T-cell (primary cell): ENCODE measurements at regions not wholly inside any gene's neighbourhood (a gene's known extent, or its start where the extent isn't known, plus 50 kb on each side); places are given as distances from the start of the nearest gene placed in this dataset.

Experiments used
- ATAC-seq, 4 experiments: fragments of 200-7000 bp in 3 of 4; fragments of 150-1000 bp in 1 of 4; cut with Tn5 transposase; replicated peaks in 1 of 4; 1 replicate in 3 of 4; 2 replicates in 1 of 4; pipeline ENCODE4 v1.10.0; 2021; ENCODE audit warnings: moderate library complexity in 3 of 4, mild to moderate bottlenecking in 2 of 4, moderate number of reproducible peaks in 1 of 4
- CTCF ChIA-PET, 2 donors: fragments of 300-600 bp; sonication (Branson Sonifier 250); formaldehyde crosslinking; loops; one replicate each; lab custom pipeline; 2022; ENCODE audit warnings: antibody characterized with exemption in 2 of 2; lab: Charles Lee
- POLR2A ChIA-PET, 2 donors: fragments of 300-600 bp; sonication (Branson Sonifier 250); formaldehyde crosslinking; loops; one replicate each; lab custom pipeline; 2022; ENCODE audit warnings: antibody characterized with exemption in 2 of 2; lab: Charles Lee
- DNase-seq, 35 experiments: peaks; one replicate each; pipeline versions ENCODE4 v3.0.0 to v3.0.0-alpha.2; 2013 to 2023
- H3K27ac ChIP-seq: one replicate; pipeline ENCODE4 v1.5.1; 2013; ENCODE audit warnings: low read length
- H3K27me3 ChIP-seq, 2 experiments: replicated peaks in 1 of 2; 1 replicate in 1 of 2; 2 replicates in 1 of 2; pipeline versions ENCODE4 v1.6.1 to v1.7.0; 2013; ENCODE audit warnings: low read length in 1 of 2, mixed read lengths in 1 of 2; ENCODE audit not compliant: control insufficient read depth in 2 of 2, insufficient read depth in 2 of 2; ENCODE audit errors: extremely low read depth in 1 of 2
- H3K36me3 ChIP-seq, 2 donors: 1 replicate in 1 of 2; 2 replicates in 1 of 2; pipeline versions ENCODE4 v1.6.1 to v1.7.0; 2013; ENCODE audit warnings: low read length in 1 of 2; ENCODE audit not compliant: control insufficient read depth in 2 of 2, insufficient read depth in 1 of 2; ENCODE audit errors: extremely low read depth in 1 of 2
- H3K4me1 ChIP-seq, 2 experiments: 1 replicate in 1 of 2; 2 replicates in 1 of 2; pipeline versions ENCODE4 v1.6.1 to v1.7.0; 2013; ENCODE audit warnings: low read length in 2 of 2, mixed read lengths in 1 of 2; ENCODE audit not compliant: insufficient read depth in 2 of 2, control insufficient read depth in 1 of 2; ENCODE audit errors: extremely low read depth in 1 of 2
- H3K4me3 ChIP-seq, 2 donors: 1 replicate in 1 of 2; 2 replicates in 1 of 2; pipeline versions ENCODE4 v1.5.1 to v1.7.0; 2013; ENCODE audit warnings: mild to moderate bottlenecking in 2 of 2, low read length in 1 of 2, moderate library complexity in 1 of 2; ENCODE audit not compliant: control insufficient read depth in 1 of 2; ENCODE audit errors: extremely low read depth in 1 of 2
- H3K9me3 ChIP-seq: 2 replicates; pipeline ENCODE4 v1.7.0; 2013
- H3K27ac Mint-ChIP-seq, 2 donors: one replicate each; pipeline ENCODE4 v1.8.0; 2020 to 2021; ENCODE audit warnings: mild to moderate bottlenecking in 2 of 2, mixed read lengths in 2 of 2
- H3K27me3 Mint-ChIP-seq, 2 donors: one replicate each; pipeline ENCODE4 v1.8.0; 2021 to 2022; ENCODE audit warnings: mixed read lengths in 2 of 2
- H3K36me3 Mint-ChIP-seq: one replicate; pipeline ENCODE4 v1.8.0; 2021; ENCODE audit warnings: mixed read lengths
- H3K4me1 Mint-ChIP-seq, 3 donors: one replicate each; pipeline ENCODE4 v1.8.0; 2020 to 2022; ENCODE audit warnings: mixed read lengths in 3 of 3, mild to moderate bottlenecking in 1 of 3
- H3K4me3 Mint-ChIP-seq, 3 donors: one replicate each; pipeline ENCODE4 v1.8.0; 2020 to 2022; ENCODE audit warnings: mild to moderate bottlenecking in 3 of 3, mixed read lengths in 3 of 3, moderate library complexity in 3 of 3
- H3K9me3 Mint-ChIP-seq, 3 donors: one replicate each; pipeline ENCODE4 v1.8.0; 2020 to 2022; ENCODE audit warnings: mixed read lengths in 3 of 3
- WGBS: methylation state at CpG from one replicate; pipeline ENCODE4 v1.1.5; 2013; ENCODE audit warnings: missing lambda C conversion rate; ENCODE audit not compliant: insufficient coverage; 5-methylcytosine and 5-hydroxymethylcytosine counted together

- WGBS: 83% methylated on average over 8 of the region's 8 CpGs
- no peak overlapping the region for H3K27ac Mint-ChIP-seq
- peaks cover 0 to 14% (median 0%) of the 10 kb centered on the region in 3 donors for H3K4me1 Mint-ChIP-seq
Measured at GRCh38 chr9:89756891-89757537, 152.2 kb downstream of the GADD45G start.

GRCh38 chr9:89757776-89758528 is 153.1 kb downstream of the GADD45G start:
- ChIA-PET POLR2A (no interaction called here), CTCF (no interaction called here)
- ATAC-seq (no peak), DNase-seq (no peak)
- Mint-ChIP-seq H3K27ac (no peak overlapping the region), H3K9me3 (no peaks in the 10 kb centered on the region), H3K4me3 (no peak overlapping the region), H3K36me3 (no peaks in the 10 kb centered on the region), H3K27me3 (no peaks in the 10 kb centered on the region), H3K4me1 (peaks cover 0 to 14% (median 0%) of the 10 kb centered on the region in 3 donors)
- no peak overlapping the region for H3K27ac ChIP-seq
- no peak overlapping the region for H3K4me3 ChIP-seq
- no peaks in the 10 kb centered on the region for H3K27me3 ChIP-seq
- peaks cover 0 to 3% of the 10 kb centered on the region in 2 experiments for H3K4me1 ChIP-seq
- H3K36me3 ChIP-seq: no peaks in the 10 kb centered on the region
- H3K9me3 ChIP-seq: no peaks in the 10 kb centered on the region
- 81% methylated on average over 3 of the region's 12 CpGs for WGBS

More at GRCh38 chr9:89756891-89757537, 152.2 kb downstream of the GADD45G start:
- H3K4me1 ChIP-seq: peaks cover 0 to 3% of the 10 kb centered on the region in 2 experiments
- no peaks in the 10 kb centered on the region for H3K27me3 Mint-ChIP-seq
- no peak for DNase-seq
- no peak overlapping the region for H3K27ac ChIP-seq
- ChIA-PET CTCF (interaction anchor here in 1 of 2 donors (0.5 kb wide), 1 partner anchor 1167 kb away, joined by 3 read pairs; no protein-coding TSS in a partner anchor), POLR2A (no interaction called here)
- no peak overlapping the region for H3K4me3 ChIP-seq
- no peak for ATAC-seq
- no peak overlapping the region for H3K4me3 Mint-ChIP-seq
- H3K9me3 ChIP-seq: no peaks in the 10 kb centered on the region
- H3K9me3 Mint-ChIP-seq: no peaks in the 10 kb centered on the region
- no peaks in the 10 kb centered on the region for H3K27me3 ChIP-seq
- H3K36me3 Mint-ChIP-seq: no peaks in the 10 kb centered on the region
- H3K36me3 ChIP-seq: no peaks in the 10 kb centered on the region

GRCh38 chr9:89759572-89759971 is 154.8 kb downstream of the GADD45G start:
- ChIA-PET CTCF (interaction anchor here (0.5 to 0.9 kb wide), 2 partner anchors 15 to 478 kb away, joined by 3 read pairs; no protein-coding TSS in a partner anchor), POLR2A (no interaction called here)
- Histone ChIP-seq H3K27me3 (peaks cover 0 to 5% of the 10 kb centered on the region in 2 experiments), H3K4me1 (peaks cover 0 to 3% of the 10 kb centered on the region in 2 experiments), H3K36me3 (no peaks in the 10 kb centered on the region), H3K27ac (no peak overlapping the region), H3K9me3 (no peaks in the 10 kb centered on the region), H3K4me3 (no peak overlapping the region)
- DNase-seq: no peak
- Mint-ChIP-seq H3K4me3 (no peak overlapping the region), H3K27ac (no peak overlapping the region), H3K4me1 (peaks cover 0 to 10% (median 0%) of the 10 kb centered on the region in 3 donors), H3K36me3 (no peaks in the 10 kb centered on the region), H3K27me3 (no peaks in the 10 kb centered on the region), H3K9me3 (no peaks in the 10 kb centered on the region)
- 57% methylated on average over 6 of the region's 9 CpGs for WGBS
- ATAC-seq: no peak

GRCh38 chr9:89760123-89760522 is 155.3 kb downstream of the GADD45G start:
- H3K27me3 ChIP-seq: peaks cover 0 to 5% of the 10 kb centered on the region in 2 experiments
- ChIA-PET CTCF (interaction anchor here (0.5 to 0.9 kb wide), 2 partner anchors 16 to 478 kb away, joined by 3 read pairs; no protein-coding TSS in a partner anchor), POLR2A (no interaction called here)
- Mint-ChIP-seq H3K27ac (no peak overlapping the region), H3K4me3 (no peak overlapping the region), H3K36me3 (no peaks in the 10 kb centered on the region), H3K4me1 (peaks cover 0 to 4% (median 0%) of the 10 kb centered on the region in 3 donors), H3K9me3 (no peaks in the 10 kb centered on the region), H3K27me3 (no peaks in the 10 kb centered on the region)
- H3K27ac ChIP-seq: no peak overlapping the region
- H3K9me3 ChIP-seq: no peaks in the 10 kb centered on the region
- ATAC-seq: no peak
- H3K4me1 ChIP-seq: peaks cover 0 to 3% of the 10 kb centered on the region in 2 experiments
- no peaks in the 10 kb centered on the region for H3K36me3 ChIP-seq
- WGBS: 94% methylated on average over 6 of the region's 6 CpGs
- no peak overlapping the region for H3K4me3 ChIP-seq
- no peak for DNase-seq

DNA sequence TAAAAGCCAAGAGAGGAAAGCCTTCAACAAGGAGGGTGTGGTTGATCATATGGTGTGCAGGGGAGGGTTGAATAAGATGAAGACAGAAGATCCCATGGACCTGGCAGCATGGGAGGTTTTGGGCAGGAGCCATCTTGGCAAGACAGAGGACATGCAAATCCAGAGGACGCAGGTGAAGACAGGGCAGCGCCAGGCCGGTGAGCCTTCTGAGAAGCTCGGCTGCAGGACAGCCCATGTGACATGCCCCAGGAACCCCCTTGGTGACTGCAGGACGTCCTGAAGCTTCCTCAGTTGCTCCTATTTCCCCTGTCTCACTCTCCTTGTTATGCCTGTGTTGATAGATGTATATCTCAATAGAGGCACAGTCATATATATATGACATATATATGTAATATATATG is 159.4 kb downstream of the GADD45G start:
- Mint-ChIP-seq H3K4me3 (no peak overlapping the region), H3K27me3 (no peaks in the 10 kb centered on the region), H3K4me1 (no peaks in the 10 kb centered on the region), H3K9me3 (no peaks in the 10 kb centered on the region), H3K27ac (no peak overlapping the region), H3K36me3 (no peaks in the 10 kb centered on the region)
- Histone ChIP-seq H3K4me3 (no peak overlapping the region), H3K9me3 (no peaks in the 10 kb centered on the region), H3K27me3 (peaks cover 0 to 7% of the 10 kb centered on the region in 2 experiments), H3K27ac (no peak overlapping the region), H3K4me1 (no peaks in the 10 kb centered on the region), H3K36me3 (no peaks in the 10 kb centered on the region)
- ChIA-PET CTCF (no interaction called here), POLR2A (interaction anchor here in 1 of 2 donors (0.6 kb wide), 1 partner anchor 18 kb away, joined by 3 read pairs; no protein-coding TSS in a partner anchor)
- WGBS: 100% methylated on average over 4 of the region's 5 CpGs
- no peak for ATAC-seq
- no peak for DNase-seq

GRCh38 chr9:89765211-89765946 is 160.6 kb downstream of the GADD45G start:
- no peaks in the 10 kb centered on the region for H3K36me3 ChIP-seq
- WGBS: 60% methylated on average over 1 of the region's 3 CpGs
- Mint-ChIP-seq H3K4me1 (peaks cover 0 to under 1% (median 0%) of the 10 kb centered on the region in 3 donors), H3K4me3 (no peak overlapping the region), H3K9me3 (no peaks in the 10 kb centered on the region), H3K27ac (no peak overlapping the region), H3K36me3 (no peaks in the 10 kb centered on the region), H3K27me3 (no peaks in the 10 kb centered on the region)
- no peak for ATAC-seq
- no peak overlapping the region for H3K4me3 ChIP-seq
- DNase-seq: no peak
- no peak overlapping the region for H3K27ac ChIP-seq
- peaks cover 0 to 7% of the 10 kb centered on the region in 2 experiments for H3K27me3 ChIP-seq
- ChIA-PET CTCF (interaction anchor here in 1 of 2 donors (0.6 kb wide), 1 partner anchor 49 kb away, joined by 3 read pairs; no protein-coding TSS in a partner anchor), POLR2A (no interaction called here)
- no peaks in the 10 kb centered on the region for H3K9me3 ChIP-seq
- H3K4me1 ChIP-seq: no peaks in the 10 kb centered on the region
